ENCODE measurements at regions not wholly inside any gene's neighbourhood (a gene's known extent, or its start where the extent isn't known, plus 50 kb on each side); places are given as distances from the start of the nearest gene placed in this dataset.

DNA sequence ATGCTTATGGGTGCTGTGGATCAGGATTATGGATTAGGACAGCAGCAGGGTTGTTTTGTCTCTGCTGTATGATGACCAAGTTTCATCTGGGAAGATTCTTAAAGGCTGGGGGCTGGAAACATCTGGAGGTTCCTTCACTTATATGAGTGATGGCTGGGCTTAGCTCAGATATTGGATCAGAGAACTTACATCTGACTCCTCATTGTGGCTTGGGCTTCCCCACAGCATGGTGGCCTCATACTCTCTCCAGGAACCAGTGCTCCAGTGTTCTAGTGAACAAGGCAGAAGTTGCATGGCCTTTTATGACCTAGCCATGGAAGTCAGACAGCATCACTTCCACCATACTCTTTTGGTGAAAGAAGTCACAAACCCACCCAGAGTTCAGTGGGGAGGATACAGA is 336.1 kb upstream of the TBX3 start:
- no peaks in the 10 kb centered on the region for H3K9me3 ChIP-seq (ENCODE audit: control insufficient read depth, low read length)
- H3K27ac ChIP-seq (ENCODE audit: insufficient read depth, low read depth, low read length, poor library complexity, severe bottlenecking): no peak overlapping the region
- H3K27me3 ChIP-seq (ENCODE audit: control insufficient read depth, insufficient read depth, low read length, poor library complexity, severe bottlenecking): no peaks in the 10 kb centered on the region
- H3K36me3 ChIP-seq (ENCODE audit: control insufficient read depth, insufficient read depth, low read length): no peaks in the 10 kb centered on the region
- no peak overlapping the region for H3K4me3 ChIP-seq (ENCODE audit: insufficient read depth, low read depth, low read length)
- no peaks in the 10 kb centered on the region for H3K4me1 ChIP-seq (ENCODE audit: control insufficient read depth, insufficient read depth, low read length)

DNA sequence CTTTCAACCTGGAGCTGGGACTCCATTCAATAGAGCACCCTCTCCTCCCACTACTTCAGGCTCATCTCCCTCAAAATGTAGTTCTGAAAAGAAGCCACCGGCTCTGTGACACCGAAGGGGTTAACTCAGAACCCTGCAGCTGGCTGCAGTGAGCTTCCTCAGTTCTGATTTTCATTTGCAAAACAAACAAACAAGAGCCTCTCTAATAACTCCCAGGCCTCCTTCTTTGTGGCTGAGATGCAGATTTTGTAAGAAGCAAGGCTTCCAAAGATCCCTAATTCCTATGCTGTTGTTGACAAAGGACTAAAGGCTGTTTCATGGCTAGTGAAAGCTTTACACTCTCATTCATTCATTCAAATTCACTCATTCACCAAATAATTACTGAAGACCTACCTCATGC is 333.4 kb upstream of the TBX3 start:
- no peaks in the 10 kb centered on the region for H3K9me3 ChIP-seq (ENCODE audit: control insufficient read depth, low read length)
- no peaks in the 10 kb centered on the region for H3K36me3 ChIP-seq (ENCODE audit: control insufficient read depth, insufficient read depth, low read length)
- H3K4me3 ChIP-seq (ENCODE audit: insufficient read depth, low read depth, low read length): no peak overlapping the region
- WGBS, 2 experiments: 34 to 52% methylated on average over 2 of the region's 2 CpGs
- no peaks in the 10 kb centered on the region for H3K4me1 ChIP-seq (ENCODE audit: control insufficient read depth, insufficient read depth, low read length)
- no peak overlapping the region for H3K27ac ChIP-seq (ENCODE audit: insufficient read depth, low read depth, low read length, poor library complexity, severe bottlenecking)
- H3K27me3 ChIP-seq (ENCODE audit: control insufficient read depth, insufficient read depth, low read length, poor library complexity, severe bottlenecking): peaks cover 6% of the 10 kb centered on the region

DNA sequence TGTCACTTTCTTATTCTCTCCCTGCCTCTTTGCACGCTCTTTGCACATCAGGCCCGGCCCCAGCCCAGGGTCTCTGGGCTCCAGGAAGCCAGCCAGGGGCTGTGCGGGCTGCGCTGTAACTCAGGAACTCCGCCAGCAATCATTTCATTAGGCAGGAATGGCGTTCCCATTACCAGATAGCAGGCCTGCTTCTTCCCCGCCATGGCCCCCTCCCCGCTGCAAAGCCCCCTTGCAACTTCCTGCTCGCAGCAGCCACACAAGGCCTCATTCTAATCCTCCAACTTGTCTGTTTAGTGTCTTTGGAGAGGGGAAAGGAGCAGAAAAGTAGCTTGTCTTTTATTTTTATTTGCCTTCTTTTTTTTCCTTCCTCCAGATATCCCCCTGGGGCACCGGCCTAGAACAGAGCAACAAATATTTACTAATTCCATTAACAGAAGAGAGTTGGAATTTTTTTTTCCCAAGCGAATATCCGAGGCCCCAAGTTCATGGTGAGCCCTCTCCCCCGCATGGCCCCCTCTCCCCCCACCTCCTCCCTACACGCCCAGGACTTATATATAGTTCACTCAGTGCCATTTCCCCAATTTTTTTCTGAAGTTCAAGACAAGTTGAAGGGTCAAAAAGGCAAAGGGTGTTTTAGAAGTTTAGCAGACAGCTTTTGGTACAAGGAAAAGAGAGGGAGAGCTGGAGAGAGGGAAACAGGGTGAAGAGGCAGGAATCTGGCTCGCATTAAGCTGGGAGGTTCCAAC is 329.4 kb upstream of the TBX3 start:
- Histone ChIP-seq H3K4me1 (ENCODE audit: control insufficient read depth, insufficient read depth, low read length) (no peaks in the 10 kb centered on the region), H3K4me3 (ENCODE audit: insufficient read depth, low read depth, low read length) (no peak overlapping the region), H3K36me3 (ENCODE audit: control insufficient read depth, insufficient read depth, low read length) (no peaks in the 10 kb centered on the region), H3K9me3 (ENCODE audit: control insufficient read depth, low read length) (no peaks in the 10 kb centered on the region), H3K27me3 (ENCODE audit: control insufficient read depth, insufficient read depth, low read length, poor library complexity, severe bottlenecking) (peaks cover 6% of the 10 kb centered on the region), H3K27ac (ENCODE audit: insufficient read depth, low read depth, low read length, poor library complexity, severe bottlenecking) (no peak overlapping the region)
- WGBS, 2 experiments: 81 to 85% methylated on average over 15 of the region's 15 CpGs

DNA sequence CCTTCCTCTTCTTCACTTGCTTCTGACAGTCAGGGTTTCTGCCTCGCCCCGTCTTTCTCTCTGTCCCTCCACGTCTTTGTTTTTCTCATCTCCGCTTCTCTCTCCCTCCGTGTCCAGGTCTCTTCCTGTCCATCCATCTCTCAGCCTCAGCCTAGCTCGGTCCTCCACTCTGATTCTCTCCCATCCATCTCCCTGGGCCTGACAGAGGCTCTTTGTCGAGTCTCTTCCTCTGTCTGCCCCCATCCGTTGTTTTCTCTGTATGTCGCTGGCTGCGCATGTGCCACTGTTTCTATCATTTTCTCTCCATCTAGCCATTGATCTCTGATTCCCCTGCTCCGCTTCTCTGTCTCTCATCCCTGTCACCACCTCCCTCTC is 328.9 kb upstream of the TBX3 start:
- Histone ChIP-seq H3K36me3 (ENCODE audit: control insufficient read depth, insufficient read depth, low read length) (no peaks in the 10 kb centered on the region), H3K4me3 (ENCODE audit: insufficient read depth, low read depth, low read length) (no peak overlapping the region), H3K4me1 (ENCODE audit: control insufficient read depth, insufficient read depth, low read length) (no peaks in the 10 kb centered on the region), H3K27ac (ENCODE audit: insufficient read depth, low read depth, low read length, poor library complexity, severe bottlenecking) (no peak overlapping the region), H3K9me3 (ENCODE audit: control insufficient read depth, low read length) (no peaks in the 10 kb centered on the region), H3K27me3 (ENCODE audit: control insufficient read depth, insufficient read depth, low read length, poor library complexity, severe bottlenecking) (peaks cover 6% of the 10 kb centered on the region)
- WGBS, 2 experiments: 80 to 82% methylated on average over 11 of the region's 11 CpGs

DNA sequence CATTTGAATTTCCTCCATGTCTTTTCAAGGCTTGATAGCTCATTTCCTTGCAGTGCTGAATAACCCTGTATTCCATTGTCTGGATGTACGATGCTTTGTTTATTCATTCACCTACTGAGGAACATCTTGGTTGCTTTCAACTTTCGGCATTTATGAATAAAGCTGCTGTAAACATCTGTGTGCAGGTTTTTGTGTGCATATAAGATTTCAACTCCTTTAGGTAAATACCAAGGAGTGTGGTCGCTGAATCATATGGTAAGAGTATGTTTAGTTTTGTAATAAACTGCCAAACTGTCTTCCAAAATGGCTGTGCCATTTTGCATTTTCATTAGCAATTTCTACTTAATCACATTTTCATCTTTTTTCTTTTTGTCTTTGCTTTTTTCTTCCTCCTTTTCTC is 327.7 kb upstream of the TBX3 start:
- H3K27ac ChIP-seq (ENCODE audit: insufficient read depth, low read depth, low read length, poor library complexity, severe bottlenecking): no peak overlapping the region

DNA sequence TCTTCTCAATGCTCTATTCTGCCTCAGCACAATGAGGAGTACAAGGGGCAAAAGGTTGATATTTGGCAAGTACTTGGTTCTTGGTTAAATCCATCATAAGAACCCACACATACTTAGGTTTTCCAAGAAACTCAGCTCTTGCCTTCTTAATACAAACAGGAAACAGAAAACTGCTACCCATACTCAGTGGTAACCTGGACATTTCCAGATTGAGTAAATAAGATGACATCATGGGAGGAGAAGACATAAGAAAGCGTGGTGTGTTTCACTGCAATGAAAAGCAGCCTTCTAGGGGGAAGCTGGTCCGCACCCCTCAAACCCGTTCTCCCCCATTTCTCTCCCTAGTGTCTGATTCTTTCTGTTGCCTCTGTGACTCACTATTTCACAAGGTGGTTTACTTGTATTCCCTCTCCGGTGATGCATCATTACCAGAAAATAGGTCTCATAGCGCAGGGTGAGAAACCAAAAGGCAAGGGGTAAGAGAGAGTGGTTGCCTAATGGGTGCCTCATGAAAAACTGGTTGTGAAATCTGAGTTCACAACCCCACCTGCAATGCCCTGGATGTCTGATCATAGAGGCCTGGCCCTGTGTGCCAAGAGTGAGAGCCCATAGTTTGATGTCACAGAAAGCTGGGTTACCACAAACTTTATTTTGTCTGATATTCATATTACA is 326.5 kb upstream of the TBX3 start:
- peaks cover 6% of the 10 kb centered on the region for H3K27me3 ChIP-seq (ENCODE audit: control insufficient read depth, insufficient read depth, low read length, poor library complexity, severe bottlenecking)
- WGBS, 2 experiments: 93 to 96% methylated on average over 5 of the region's 5 CpGs
- H3K4me3 ChIP-seq (ENCODE audit: insufficient read depth, low read depth, low read length): no peak overlapping the region
- no peaks in the 10 kb centered on the region for H3K4me1 ChIP-seq (ENCODE audit: control insufficient read depth, insufficient read depth, low read length)
- no peaks in the 10 kb centered on the region for H3K9me3 ChIP-seq (ENCODE audit: control insufficient read depth, low read length)
- H3K36me3 ChIP-seq (ENCODE audit: control insufficient read depth, insufficient read depth, low read length): no peaks in the 10 kb centered on the region
- no peak overlapping the region for H3K27ac ChIP-seq (ENCODE audit: insufficient read depth, low read depth, low read length, poor library complexity, severe bottlenecking)

More for the DNA sequence above, 327.7 kb upstream of the TBX3 start:
- 88 to 91% methylated on average over 3 of the region's 3 CpGs for WGBS, 2 experiments
- no peak overlapping the region for H3K4me3 ChIP-seq (ENCODE audit: insufficient read depth, low read depth, low read length)
- no peaks in the 10 kb centered on the region for H3K4me1 ChIP-seq (ENCODE audit: control insufficient read depth, insufficient read depth, low read length)
- H3K9me3 ChIP-seq (ENCODE audit: control insufficient read depth, low read length): no peaks in the 10 kb centered on the region
- peaks cover 6% of the 10 kb centered on the region for H3K27me3 ChIP-seq (ENCODE audit: control insufficient read depth, insufficient read depth, low read length, poor library complexity, severe bottlenecking)
- H3K36me3 ChIP-seq (ENCODE audit: control insufficient read depth, insufficient read depth, low read length): no peaks in the 10 kb centered on the region

DNA sequence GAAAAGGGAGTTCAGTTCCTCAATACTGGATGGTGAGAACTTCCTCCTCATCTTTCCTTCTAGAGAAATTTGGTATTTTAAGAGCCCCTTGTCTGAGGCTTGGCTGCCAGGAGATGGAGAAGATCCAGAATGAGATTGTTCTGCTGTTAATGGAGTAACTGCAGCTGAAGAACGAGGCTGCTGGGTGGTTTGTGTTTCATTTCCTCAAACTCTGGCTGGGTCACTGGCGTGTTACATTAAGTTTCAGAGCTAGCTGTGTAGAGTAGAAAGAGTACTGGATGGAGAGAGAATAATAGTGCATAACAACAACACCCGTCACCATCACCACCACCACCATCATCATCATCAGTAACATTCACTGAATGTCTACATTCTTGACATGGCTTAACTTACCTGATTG is 325.0 kb upstream of the TBX3 start:
- no peaks in the 10 kb centered on the region for H3K36me3 ChIP-seq (ENCODE audit: control insufficient read depth, insufficient read depth, low read length)
- no peak overlapping the region for H3K4me3 ChIP-seq (ENCODE audit: insufficient read depth, low read depth, low read length)
- H3K27me3 ChIP-seq (ENCODE audit: control insufficient read depth, insufficient read depth, low read length, poor library complexity, severe bottlenecking): no peaks in the 10 kb centered on the region
- no peak overlapping the region for H3K27ac ChIP-seq (ENCODE audit: insufficient read depth, low read depth, low read length, poor library complexity, severe bottlenecking)
- H3K4me1 ChIP-seq (ENCODE audit: control insufficient read depth, insufficient read depth, low read length): no peaks in the 10 kb centered on the region
- 85 to 95% methylated on average over 3 of the region's 3 CpGs for WGBS, 2 experiments
- no peaks in the 10 kb centered on the region for H3K9me3 ChIP-seq (ENCODE audit: control insufficient read depth, low read length)

DNA sequence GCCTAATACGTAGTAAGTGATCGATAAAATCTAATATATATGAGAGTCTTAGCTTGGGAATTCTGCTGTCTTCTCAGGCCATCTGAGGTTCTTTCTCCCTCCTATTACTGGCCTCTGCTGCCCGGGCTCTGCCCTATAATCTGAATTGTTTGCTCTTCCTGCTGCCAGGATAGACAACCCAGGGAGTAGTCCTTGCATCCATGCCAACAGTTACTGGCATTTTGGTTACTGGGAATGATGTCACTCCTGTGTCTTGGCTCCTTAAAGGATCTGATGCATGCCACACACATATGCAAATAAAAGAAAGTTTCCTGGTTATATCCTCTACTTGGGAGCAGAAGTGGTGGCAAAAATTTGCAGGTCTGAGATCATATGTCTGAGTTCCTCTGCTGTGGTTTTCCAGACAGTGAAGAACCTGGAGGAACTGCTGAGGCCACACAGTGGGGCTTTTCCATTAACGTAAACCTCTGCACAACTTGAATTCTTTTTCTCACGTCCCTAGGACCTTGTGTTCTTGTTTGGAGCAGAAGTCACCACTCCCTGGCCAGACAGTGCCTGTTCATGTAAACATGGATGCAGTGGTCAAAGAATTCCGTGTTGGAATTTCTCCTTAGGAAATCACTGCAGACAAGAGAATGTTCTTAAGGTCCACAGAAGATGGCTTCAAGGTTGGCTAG is 320.6 kb upstream of the TBX3 start:
- Histone ChIP-seq H3K9me3 (ENCODE audit: control insufficient read depth, low read length) (no peaks in the 10 kb centered on the region), H3K4me3 (ENCODE audit: insufficient read depth, low read depth, low read length) (no peak overlapping the region), H3K27me3 (ENCODE audit: control insufficient read depth, insufficient read depth, low read length, poor library complexity, severe bottlenecking) (no peaks in the 10 kb centered on the region), H3K36me3 (ENCODE audit: control insufficient read depth, insufficient read depth, low read length) (no peaks in the 10 kb centered on the region), H3K4me1 (ENCODE audit: control insufficient read depth, insufficient read depth, low read length) (peaks cover 4% of the 10 kb centered on the region), H3K27ac (ENCODE audit: insufficient read depth, low read depth, low read length, poor library complexity, severe bottlenecking) (no peak overlapping the region)
- WGBS, 2 experiments: 90 to 94% methylated on average over 6 of the region's 6 CpGs

DNA sequence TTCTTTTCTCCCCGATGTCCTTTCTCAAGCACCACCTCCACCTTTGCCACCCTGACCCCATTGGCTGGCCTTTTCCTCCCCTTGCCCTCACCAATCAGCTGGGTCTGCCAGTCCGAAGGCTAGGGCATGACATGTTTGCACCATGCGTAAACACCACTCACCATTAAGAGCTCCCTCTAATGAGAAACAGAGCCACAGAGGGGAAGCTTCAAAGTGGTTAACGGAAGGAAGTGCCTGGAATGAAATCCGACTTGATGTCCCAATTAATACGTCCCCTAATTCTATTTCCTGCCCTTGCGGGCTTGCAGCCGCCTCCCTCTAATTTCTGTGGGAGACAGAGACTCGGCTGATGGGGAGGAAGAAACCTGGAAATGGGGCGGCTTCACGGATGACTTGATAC is 318.5 kb upstream of the TBX3 start:
- H3K27me3 ChIP-seq (ENCODE audit: control insufficient read depth, insufficient read depth, low read length, poor library complexity, severe bottlenecking): no peaks in the 10 kb centered on the region
- 91 to 93% methylated on average over 11 of the region's 11 CpGs for WGBS, 2 experiments
- H3K27ac ChIP-seq (ENCODE audit: insufficient read depth, low read depth, low read length, poor library complexity, severe bottlenecking): no peak overlapping the region
- H3K9me3 ChIP-seq (ENCODE audit: control insufficient read depth, low read length): no peaks in the 10 kb centered on the region
- no peaks in the 10 kb centered on the region for H3K36me3 ChIP-seq (ENCODE audit: control insufficient read depth, insufficient read depth, low read length)
- H3K4me3 ChIP-seq (ENCODE audit: insufficient read depth, low read depth, low read length): no peak overlapping the region
- H3K4me1 ChIP-seq (ENCODE audit: control insufficient read depth, insufficient read depth, low read length): peaks cover 4% of the 10 kb centered on the region

DNA sequence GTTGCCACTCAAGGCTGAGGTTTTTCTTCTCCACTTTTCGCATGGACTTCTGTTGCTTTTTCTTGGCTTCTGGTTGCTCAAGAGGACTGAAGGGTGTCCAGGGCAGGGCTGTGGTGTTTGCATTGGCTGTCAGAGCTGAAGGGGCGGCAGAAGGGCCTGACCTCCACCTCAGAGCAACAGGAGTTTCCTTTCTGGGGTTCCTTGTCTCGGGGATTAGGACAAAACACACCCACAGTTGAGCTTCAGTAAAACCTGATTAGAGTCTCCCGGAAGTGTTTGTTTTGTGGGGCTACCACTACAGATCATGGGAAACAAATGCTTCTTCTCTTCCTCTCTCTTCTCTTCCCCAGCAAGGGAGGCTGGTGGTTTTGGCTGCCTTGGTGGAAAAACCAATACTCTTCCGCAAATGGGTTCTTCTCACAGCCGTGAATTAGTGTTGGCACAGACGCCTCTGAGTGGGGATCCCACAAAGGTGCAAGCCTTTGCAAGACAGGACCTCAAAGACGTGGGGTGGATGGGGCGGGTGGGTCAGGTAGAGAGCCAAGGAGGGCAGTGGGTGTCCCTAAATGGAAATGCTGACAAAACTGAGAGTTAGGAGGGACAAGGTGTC is 317.7 kb upstream of the TBX3 start:
- H3K9me3 ChIP-seq (ENCODE audit: control insufficient read depth, low read length): no peaks in the 10 kb centered on the region
- no peak overlapping the region for H3K4me3 ChIP-seq (ENCODE audit: insufficient read depth, low read depth, low read length)
- no peak overlapping the region for H3K27ac ChIP-seq (ENCODE audit: insufficient read depth, low read depth, low read length, poor library complexity, severe bottlenecking)
- H3K27me3 ChIP-seq (ENCODE audit: control insufficient read depth, insufficient read depth, low read length, poor library complexity, severe bottlenecking): no peaks in the 10 kb centered on the region
- WGBS, 2 experiments: 89 to 91% methylated on average over 9 of the region's 9 CpGs
- no peaks in the 10 kb centered on the region for H3K36me3 ChIP-seq (ENCODE audit: control insufficient read depth, insufficient read depth, low read length)
- H3K4me1 ChIP-seq (ENCODE audit: control insufficient read depth, insufficient read depth, low read length): peaks cover 4% of the 10 kb centered on the region
